GM19372 (cell line): ENCODE measurements at regions not wholly inside any gene's neighbourhood (a gene's known extent, or its start where the extent isn't known, plus 50 kb on each side); places are given as distances from the start of the nearest gene placed in this dataset.

Experiments used
- ATAC-seq: cut with Tn5 transposase; IDR thresholded peaks from one replicate; pipeline ENCODE4 v1.9.1; 2021; ENCODE audit warnings: mild to moderate bottlenecking, low read depth, moderate library complexity; ENCODE audit not compliant: unreplicated experiment

- ATAC-seq: no peak
Measured at GRCh38 chr2:235139956-235140800, 188.4 kb downstream of the SH3BP4 start.

- no peak for ATAC-seq
Measured at GRCh38 chr2:235140801-235141081, 188.9 kb downstream of the SH3BP4 start.

GRCh38 chr2:235141411-235142128 is 189.8 kb downstream of the SH3BP4 start:
- ATAC-seq: no peak

- no peak for ATAC-seq
Measured at GRCh38 chr2:235142601-235143000, 190.8 kb downstream of the SH3BP4 start.

GRCh38 chr2:235143789-235144188 is 192.0 kb downstream of the SH3BP4 start:
- no peak for ATAC-seq

GRCh38 chr2:235144291-235144690 is 192.5 kb downstream of the SH3BP4 start:
- ATAC-seq: no peak

GRCh38 chr2:235146206-235146605 is 194.4 kb downstream of the SH3BP4 start:
- no peak for ATAC-seq

- ATAC-seq: no peak
Measured at GRCh38 chr2:235146871-235147565, 195.2 kb downstream of the SH3BP4 start.

- no peak for ATAC-seq
Measured at GRCh38 chr2:235148201-235149170, 196.7 kb downstream of the SH3BP4 start.

GRCh38 chr2:235149240-235149659 is 197.4 kb downstream of the SH3BP4 start:
- ATAC-seq: no peak

GRCh38 chr2:235149736-235150135 is 197.9 kb downstream of the SH3BP4 start:
- no peak for ATAC-seq

GRCh38 chr2:235151152-235151551 is 199.3 kb downstream of the SH3BP4 start:
- no peak for ATAC-seq

GRCh38 chr2:235155163-235155562 is 203.3 kb downstream of the SH3BP4 start:
- no peak for ATAC-seq

GRCh38 chr2:235156055-235156454 is 204.2 kb downstream of the SH3BP4 start:
- ATAC-seq: no peak

- ATAC-seq: no peak
Measured at GRCh38 chr2:235157746-235158482, 206.1 kb downstream of the SH3BP4 start.

- no peak for ATAC-seq
Measured at GRCh38 chr2:235160281-235160810, 208.5 kb downstream of the SH3BP4 start.

GRCh38 chr2:235161565-235161964 is 209.7 kb downstream of the SH3BP4 start:
- no peak for ATAC-seq

GRCh38 chr2:235162082-235162836 is 210.4 kb downstream of the SH3BP4 start:
- no peak for ATAC-seq

- ATAC-seq: no peak
Measured at GRCh38 chr2:235162837-235163197, 211.0 kb downstream of the SH3BP4 start.
